CD14-positive monocyte (primary cell): ENCODE measurements at regions not wholly inside any gene's neighbourhood (a gene's known extent, or its start where the extent isn't known, plus 50 kb on each side); places are given as distances from the start of the nearest gene placed in this dataset.

ENCODE experiments used
- DNase-seq, 3 donors: peaks; one replicate each; pipeline ENCODE4 v3.0.0-alpha.2; 2011 to 2022
- H2AFZ ChIP-seq: 2 replicates; pipeline ENCODE4 v1.6.0; 2012; ENCODE audit warnings: mild to moderate bottlenecking, low read depth, low read length, inconsistent platforms; ENCODE audit not compliant: insufficient read depth, poor library complexity, severe bottlenecking
- H3K27ac ChIP-seq, 2 donors: 1 replicate in 1 of 2; 2 replicates in 1 of 2; pipeline ENCODE4 v1.5.1; 2012 to 2013; ENCODE audit warnings: low read length in 2 of 2, control low read depth in 1 of 2, inconsistent platforms in 1 of 2, low read depth in 1 of 2, mild to moderate bottlenecking in 1 of 2
- H3K27me3 ChIP-seq, 2 donors: one replicate each; pipeline versions ENCODE4 v1.6.0 to v1.6.1; 2011 to 2013; ENCODE audit warnings: low read length in 2 of 2; ENCODE audit not compliant: control insufficient read depth in 2 of 2, insufficient read depth in 2 of 2
- H3K36me3 ChIP-seq, 2 donors: replicated peaks in 1 of 2; 1 replicate in 1 of 2; 2 replicates in 1 of 2; pipeline versions ENCODE4 v1.5.1 to v1.6.1; 2012 to 2013; ENCODE audit warnings: low read length in 2 of 2, control low read depth in 1 of 2, inconsistent platforms in 1 of 2, mild to moderate bottlenecking in 1 of 2; ENCODE audit not compliant: insufficient read depth in 2 of 2, control insufficient read depth in 1 of 2
- H3K4me1 ChIP-seq, 2 donors: 1 replicate in 1 of 2; 2 replicates in 1 of 2; pipeline versions ENCODE4 v1.5.1 to v1.6.1; 2012 to 2013; ENCODE audit warnings: low read length in 2 of 2, control low read depth in 1 of 2, inconsistent platforms in 1 of 2, mild to moderate bottlenecking in 1 of 2, moderate library complexity in 1 of 2; ENCODE audit not compliant: insufficient read depth in 2 of 2, control insufficient read depth in 1 of 2
- H3K4me2 ChIP-seq: replicated peaks from 2 replicates; pipeline ENCODE3; 2012; ENCODE audit warnings: low read length, moderate library complexity, mild to moderate bottlenecking; ENCODE audit not compliant: poor library complexity, severe bottlenecking; ENCODE audit errors: extremely low read depth
- H3K4me3 ChIP-seq, 3 experiments: fragments of 200-600 bp in 1 of 3; sonication (generic) in 1 of 3; replicated peaks in 1 of 3; 1 replicate in 2 of 3; 2 replicates in 1 of 3; pipeline ENCODE4 v1.5.1; 2011 to 2013; ENCODE audit warnings: low read length in 3 of 3, mild to moderate bottlenecking in 3 of 3, control low read depth in 2 of 3, low read depth in 2 of 3, inconsistent platforms in 1 of 3, moderate library complexity in 1 of 3
- H3K79me2 ChIP-seq: 2 replicates; pipeline ENCODE4 v1.6.0; 2012; ENCODE audit warnings: mild to moderate bottlenecking, control low read depth, inconsistent platforms, low read length, moderate library complexity; ENCODE audit not compliant: insufficient read depth
- H3K9ac ChIP-seq: 2 replicates; pipeline ENCODE4 v1.6.0; 2017; ENCODE audit warnings: low read length, mild to moderate bottlenecking; ENCODE audit not compliant: insufficient read depth, poor library complexity, severe bottlenecking
- H3K9me3 ChIP-seq, 2 donors: replicated peaks in 1 of 2; 1 replicate in 1 of 2; 2 replicates in 1 of 2; pipeline versions ENCODE4 v1.5.1 to v1.6.1; 2012 to 2013; ENCODE audit warnings: low read length in 2 of 2, control low read depth in 1 of 2; ENCODE audit not compliant: control insufficient read depth in 1 of 2, insufficient read depth in 1 of 2
- H4K20me1 ChIP-seq: 2 replicates; pipeline ENCODE4 v1.6.0; 2012; ENCODE audit warnings: mild to moderate bottlenecking, low read length, control low read depth, moderate library complexity; ENCODE audit not compliant: insufficient read depth
- H3K27ac Mint-ChIP-seq, 7 donors: one replicate each; pipeline ENCODE4 v1.8.0; 2020; ENCODE audit warnings: mild to moderate bottlenecking in 7 of 7, mixed read lengths in 7 of 7, moderate library complexity in 6 of 7, inconsistent platforms in 2 of 7
- H3K27me3 Mint-ChIP-seq, 3 donors: one replicate each; pipeline ENCODE4 v1.8.0; 2021 to 2022; ENCODE audit warnings: low read depth in 3 of 3, mild to moderate bottlenecking in 3 of 3, mixed read lengths in 3 of 3, moderate library complexity in 3 of 3, inconsistent platforms in 1 of 3
- H3K36me3 Mint-ChIP-seq, 2 donors: one replicate each; pipeline ENCODE4 v1.8.0; 2020; ENCODE audit warnings: mixed read lengths in 2 of 2, inconsistent platforms in 1 of 2, mild to moderate bottlenecking in 1 of 2
- H3K4me1 Mint-ChIP-seq: one replicate; pipeline ENCODE4 v1.8.0; 2020; ENCODE audit warnings: mild to moderate bottlenecking, mixed read lengths
- H3K4me3 Mint-ChIP-seq, 2 donors: one replicate each; pipeline ENCODE4 v1.8.0; 2020; ENCODE audit warnings: mild to moderate bottlenecking in 2 of 2, mixed read lengths in 2 of 2, moderate library complexity in 1 of 2
- H3K9me3 Mint-ChIP-seq, 7 donors: one replicate each; pipeline ENCODE4 v1.8.0; 2020 to 2022; ENCODE audit warnings: mixed read lengths in 7 of 7, mild to moderate bottlenecking in 6 of 7, moderate library complexity in 6 of 7, inconsistent platforms in 2 of 7
- WGBS: methylation state at CpG from one replicate; pipeline ENCODE4 v1.1.5; 2013; ENCODE audit warnings: missing lambda C conversion rate; ENCODE audit not compliant: insufficient coverage; 5-methylcytosine and 5-hydroxymethylcytosine counted together
- intact Hi-C, 2 donors: fragments of 100-400 bp; cut with micrococcal nuclease; formaldehyde crosslinking; loops; one replicate each; pipeline versions ENCODE4 v1.15.0 to v1.15.1; 2023
- TF ChIP-seq, protein P1 (sequence below): fragments of 200-600 bp; IDR thresholded peaks from one replicate; pipeline ENCODE4 v1.8.0; 2022; ENCODE audit warnings: antibody characterized with exemption, mild to moderate bottlenecking

GRCh38 chr2:182639971-182640370 is 76.1 kb upstream of the DNAJC10 start:
- H3K9me3 Mint-ChIP-seq = peaks cover 0 to 2% (median 0%) of the 10 kb centered on the region in 7 donors
- intact Hi-C loops = no loop called here
- Histone ChIP-seq H3K27ac (no peak overlapping the region), H3K4me1 (no peaks in the 10 kb centered on the region), H2AFZ (no peak overlapping the region), H4K20me1 (no peaks in the 10 kb centered on the region), H3K36me3 (no peaks in the 10 kb centered on the region), H3K9ac (no peak overlapping the region), H3K4me2 (no peak overlapping the region), H3K79me2 (no peaks in the 10 kb centered on the region), H3K9me3 (no peaks in the 10 kb centered on the region), H3K4me3 (no peak overlapping the region), H3K27me3 (no peaks in the 10 kb centered on the region)
- H3K27me3 Mint-ChIP-seq = peaks cover 0 to 2% (median 0%) of the 10 kb centered on the region in 3 donors
- 100% methylated on average over 2 of the region's 2 CpGs for WGBS
- H3K4me1 Mint-ChIP-seq = peaks cover 10% of the 10 kb centered on the region
- no peak overlapping the region for H3K27ac Mint-ChIP-seq
- DNase-seq = no peak
- no peaks in the 10 kb centered on the region for H3K36me3 Mint-ChIP-seq
- TF ChIP-seq, protein P1, sequence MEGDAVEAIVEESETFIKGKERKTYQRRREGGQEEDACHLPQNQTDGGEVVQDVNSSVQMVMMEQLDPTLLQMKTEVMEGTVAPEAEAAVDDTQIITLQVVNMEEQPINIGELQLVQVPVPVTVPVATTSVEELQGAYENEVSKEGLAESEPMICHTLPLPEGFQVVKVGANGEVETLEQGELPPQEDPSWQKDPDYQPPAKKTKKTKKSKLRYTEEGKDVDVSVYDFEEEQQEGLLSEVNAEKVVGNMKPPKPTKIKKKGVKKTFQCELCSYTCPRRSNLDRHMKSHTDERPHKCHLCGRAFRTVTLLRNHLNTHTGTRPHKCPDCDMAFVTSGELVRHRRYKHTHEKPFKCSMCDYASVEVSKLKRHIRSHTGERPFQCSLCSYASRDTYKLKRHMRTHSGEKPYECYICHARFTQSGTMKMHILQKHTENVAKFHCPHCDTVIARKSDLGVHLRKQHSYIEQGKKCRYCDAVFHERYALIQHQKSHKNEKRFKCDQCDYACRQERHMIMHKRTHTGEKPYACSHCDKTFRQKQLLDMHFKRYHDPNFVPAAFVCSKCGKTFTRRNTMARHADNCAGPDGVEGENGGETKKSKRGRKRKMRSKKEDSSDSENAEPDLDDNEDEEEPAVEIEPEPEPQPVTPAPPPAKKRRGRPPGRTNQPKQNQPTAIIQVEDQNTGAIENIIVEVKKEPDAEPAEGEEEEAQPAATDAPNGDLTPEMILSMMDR = no peak
- H3K4me3 Mint-ChIP-seq = no peak overlapping the region

GRCh38 chr2:182642328-182642727 is 73.7 kb upstream of the DNAJC10 start:
- Histone ChIP-seq H3K27ac (no peak overlapping the region), H3K4me2 (no peak overlapping the region), H3K79me2 (no peaks in the 10 kb centered on the region), H2AFZ (no peak overlapping the region), H3K27me3 (no peaks in the 10 kb centered on the region), H3K4me3 (no peak overlapping the region), H3K9ac (no peak overlapping the region), H4K20me1 (no peaks in the 10 kb centered on the region), H3K9me3 (no peaks in the 10 kb centered on the region), H3K36me3 (no peaks in the 10 kb centered on the region), H3K4me1 (no peaks in the 10 kb centered on the region)
- intact Hi-C loops = no loop called here
- TF ChIP-seq, protein P1 = no peak
- peak in 2 of 3 donors; percentile 14 to 45 for DNase-seq
- H3K9me3 Mint-ChIP-seq = peaks cover 0 to 2% (median 0%) of the 10 kb centered on the region in 7 donors
- WGBS = no CpG with 5 or more reads among the region's 3 CpGs
- H3K4me3 Mint-ChIP-seq = no peak overlapping the region
- no peak overlapping the region for H3K27ac Mint-ChIP-seq
- H3K36me3 Mint-ChIP-seq = no peaks in the 10 kb centered on the region
- peaks cover 10% of the 10 kb centered on the region for H3K4me1 Mint-ChIP-seq
- H3K27me3 Mint-ChIP-seq = peaks cover 0 to 6% (median 0%) of the 10 kb centered on the region in 3 donors
